ENCODE measurements at regions not wholly inside any gene's neighbourhood (a gene's known extent, or its start where the extent isn't known, plus 50 kb on each side); places are given as distances from the start of the nearest gene placed in this dataset.

- ChIA-PET POLR2A (no interaction called here), CTCF (no interaction called here)
- Mint-ChIP-seq H3K9me3 (no peaks in the 10 kb centered on the region), H3K4me3 (no peak overlapping the region), H3K4me1 (no peaks in the 10 kb centered on the region), H3K27me3 (peaks cover 5% of the 10 kb centered on the region), H3K27ac (no peak overlapping the region), H3K36me3 (ENCODE audit: low read depth) (no peaks in the 10 kb centered on the region)
- TF ChIP-seq CTCF (IDR thresholded peaks at IDR 0.05) = no peak
- no peak for DNase-seq
- intact Hi-C loops (cut with micrococcal nuclease) = no loop called here
- no peak for ATAC-seq (ENCODE audit: low read depth)
Observed at GRCh38 chr5:6256901-6257300, 121.4 kb downstream of the MED10 start.

GRCh38 chr5:6255956-6256355 is 122.4 kb downstream of the MED10 start:
- intact Hi-C loops (cut with micrococcal nuclease) = no loop called here
- ATAC-seq (ENCODE audit: low read depth) = no peak
- H3K27ac Mint-ChIP-seq = no peak overlapping the region
- no peaks in the 10 kb centered on the region for H3K4me1 Mint-ChIP-seq
- TF ChIP-seq CTCF (IDR thresholded peaks at IDR 0.05) = no peak
- POLR2A ChIA-PET = no interaction called here
- no peaks in the 10 kb centered on the region for H3K36me3 Mint-ChIP-seq (ENCODE audit: low read depth)
- CTCF ChIA-PET = no interaction called here
- DNase-seq = no peak
- H3K27me3 Mint-ChIP-seq = peaks cover 5% of the 10 kb centered on the region
- H3K4me3 Mint-ChIP-seq = no peak overlapping the region
- H3K9me3 Mint-ChIP-seq = no peaks in the 10 kb centered on the region

GRCh38 chr5:6253846-6254245 is 124.5 kb downstream of the MED10 start:
- H3K36me3 Mint-ChIP-seq (ENCODE audit: low read depth) = no peaks in the 10 kb centered on the region
- no peak for ATAC-seq (ENCODE audit: low read depth)
- H3K27ac Mint-ChIP-seq = no peak overlapping the region
- no peak for TF ChIP-seq CTCF (IDR thresholded peaks at IDR 0.05)
- peaks cover 2% of the 10 kb centered on the region for H3K27me3 Mint-ChIP-seq
- no peak overlapping the region for H3K4me3 Mint-ChIP-seq
- ChIA-PET CTCF (no interaction called here), POLR2A (no interaction called here)
- intact Hi-C loops (cut with micrococcal nuclease) = no loop called here
- DNase-seq = no peak
- no peaks in the 10 kb centered on the region for H3K9me3 Mint-ChIP-seq
- no peaks in the 10 kb centered on the region for H3K4me1 Mint-ChIP-seq

GRCh38 chr5:6253281-6253680 is 125.1 kb downstream of the MED10 start:
- Mint-ChIP-seq H3K9me3 (no peaks in the 10 kb centered on the region), H3K27ac (no peak overlapping the region), H3K36me3 (ENCODE audit: low read depth) (no peaks in the 10 kb centered on the region), H3K4me3 (no peak overlapping the region), H3K4me1 (no peaks in the 10 kb centered on the region), H3K27me3 (peaks cover 2% of the 10 kb centered on the region)
- no peak for TF ChIP-seq CTCF (IDR thresholded peaks at IDR 0.05)
- ATAC-seq (ENCODE audit: low read depth) (no peak), DNase-seq (no peak)
- intact Hi-C loops (cut with micrococcal nuclease) = no loop called here
- CTCF ChIA-PET = no interaction called here
- POLR2A ChIA-PET = no interaction called here

- Mint-ChIP-seq H3K27me3 (peaks cover 2% of the 10 kb centered on the region), H3K27ac (no peak overlapping the region), H3K9me3 (no peaks in the 10 kb centered on the region), H3K36me3 (ENCODE audit: low read depth) (no peaks in the 10 kb centered on the region), H3K4me1 (no peaks in the 10 kb centered on the region), H3K4me3 (no peak overlapping the region)
- POLR2A ChIA-PET = no interaction called here
- CTCF ChIA-PET = no interaction called here
- no peak for DNase-seq
- intact Hi-C loops (cut with micrococcal nuclease) = no loop called here
- no peak for ATAC-seq (ENCODE audit: low read depth)
- no peak for TF ChIP-seq CTCF (IDR thresholded peaks at IDR 0.05)
Observed at GRCh38 chr5:6252581-6252980, 125.8 kb downstream of the MED10 start.
